ENCODE measurements at regions not wholly inside any gene's neighbourhood (a gene's known extent, or its start where the extent isn't known, plus 50 kb on each side); places are given as distances from the start of the nearest gene placed in this dataset.

DNA sequence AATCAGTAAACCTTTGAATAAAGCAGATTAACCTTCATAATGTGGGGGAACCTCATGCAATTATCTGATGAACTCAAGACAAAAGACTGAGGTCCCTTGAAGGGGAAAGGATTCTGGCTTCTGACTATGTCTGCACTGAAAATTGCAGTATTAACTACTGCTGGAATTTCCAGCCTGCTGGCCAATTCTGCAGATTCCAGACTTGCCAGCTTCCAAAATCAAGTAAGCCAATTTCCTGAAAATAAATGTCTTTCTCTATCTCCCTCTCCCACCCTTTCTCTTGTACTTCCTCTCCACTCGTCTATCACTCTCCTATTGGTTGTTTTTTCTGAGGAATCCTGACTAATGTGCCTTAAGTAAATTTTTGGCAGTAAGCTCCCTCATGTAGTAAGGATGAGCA is 1479.9 kb upstream of the PRR20A start:
- TF ChIP-seq, protein P1, sequence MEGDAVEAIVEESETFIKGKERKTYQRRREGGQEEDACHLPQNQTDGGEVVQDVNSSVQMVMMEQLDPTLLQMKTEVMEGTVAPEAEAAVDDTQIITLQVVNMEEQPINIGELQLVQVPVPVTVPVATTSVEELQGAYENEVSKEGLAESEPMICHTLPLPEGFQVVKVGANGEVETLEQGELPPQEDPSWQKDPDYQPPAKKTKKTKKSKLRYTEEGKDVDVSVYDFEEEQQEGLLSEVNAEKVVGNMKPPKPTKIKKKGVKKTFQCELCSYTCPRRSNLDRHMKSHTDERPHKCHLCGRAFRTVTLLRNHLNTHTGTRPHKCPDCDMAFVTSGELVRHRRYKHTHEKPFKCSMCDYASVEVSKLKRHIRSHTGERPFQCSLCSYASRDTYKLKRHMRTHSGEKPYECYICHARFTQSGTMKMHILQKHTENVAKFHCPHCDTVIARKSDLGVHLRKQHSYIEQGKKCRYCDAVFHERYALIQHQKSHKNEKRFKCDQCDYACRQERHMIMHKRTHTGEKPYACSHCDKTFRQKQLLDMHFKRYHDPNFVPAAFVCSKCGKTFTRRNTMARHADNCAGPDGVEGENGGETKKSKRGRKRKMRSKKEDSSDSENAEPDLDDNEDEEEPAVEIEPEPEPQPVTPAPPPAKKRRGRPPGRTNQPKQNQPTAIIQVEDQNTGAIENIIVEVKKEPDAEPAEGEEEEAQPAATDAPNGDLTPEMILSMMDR (conservative IDR thresholded peaks at IDR 0.05; ENCODE audit: control insufficient read depth, insufficient read depth, low read depth, low read length) = no peak
- DNase-seq (ENCODE audit: low read depth) = no peak
- no peak overlapping the region for H3K4me3 ChIP-seq (ENCODE audit: control insufficient read depth, low read depth, low read length)

- TF ChIP-seq, protein P1 (conservative IDR thresholded peaks at IDR 0.05; ENCODE audit: control insufficient read depth, insufficient read depth, low read depth, low read length) = no peak
- DNase-seq (ENCODE audit: low read depth) = no peak
- no peak overlapping the region for H3K4me3 ChIP-seq (ENCODE audit: control insufficient read depth, low read depth, low read length)
Observed at GRCh38 chr13:55661505-55661904, 1479.2 kb upstream of the PRR20A start.

DNA sequence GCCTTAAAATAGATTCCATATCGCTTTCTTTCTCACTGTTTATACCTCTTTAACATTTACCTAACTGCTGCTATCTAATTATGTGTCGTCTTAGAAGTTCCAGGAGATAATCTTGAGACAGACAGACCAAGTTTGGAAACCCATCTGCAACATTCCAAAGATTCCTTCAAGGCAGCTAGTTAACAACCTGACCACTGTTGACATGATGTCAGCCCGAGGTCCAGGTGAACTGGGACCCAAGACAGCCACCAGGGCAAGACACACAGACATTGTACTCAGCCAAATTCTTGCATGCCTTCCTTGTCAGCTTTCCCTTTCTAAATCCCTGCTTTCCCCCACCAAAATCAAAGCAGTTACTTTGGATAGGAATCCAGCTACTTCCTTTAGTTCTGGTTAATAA is 1476.5 kb upstream of the PRR20A start:
- TF ChIP-seq, protein P1 (conservative IDR thresholded peaks at IDR 0.05; ENCODE audit: control insufficient read depth, insufficient read depth, low read depth, low read length) = no peak
- H3K4me3 ChIP-seq (ENCODE audit: control insufficient read depth, low read depth, low read length) = no peak overlapping the region
- no peak for DNase-seq (ENCODE audit: low read depth)

DNA sequence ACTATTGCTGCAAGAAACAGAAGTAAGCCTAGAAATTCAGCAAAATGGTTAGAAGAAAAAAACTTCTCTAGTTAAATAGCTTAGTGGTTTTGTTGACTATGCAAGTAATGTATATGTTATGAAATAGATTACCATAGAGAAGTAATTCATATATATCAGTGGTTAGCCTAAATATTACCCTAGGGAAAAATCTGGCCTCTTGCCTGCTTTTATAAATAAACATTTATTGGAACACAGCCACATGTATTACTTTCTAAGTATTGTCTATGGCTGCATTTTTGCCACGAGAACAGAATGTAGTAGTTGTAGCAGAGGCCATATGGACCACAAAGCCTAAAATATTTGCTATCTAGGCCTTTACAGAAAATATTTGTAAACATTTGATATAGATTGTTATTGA is 1471.7 kb upstream of the PRR20A start:
- no peak for DNase-seq (ENCODE audit: low read depth)
- no peak overlapping the region for H3K4me3 ChIP-seq (ENCODE audit: control insufficient read depth, low read depth, low read length)
- TF ChIP-seq, protein P1 (conservative IDR thresholded peaks at IDR 0.05; ENCODE audit: control insufficient read depth, insufficient read depth, low read depth, low read length) = no peak

- TF ChIP-seq, protein P1 (conservative IDR thresholded peaks at IDR 0.05; ENCODE audit: control insufficient read depth, insufficient read depth, low read depth, low read length) = no peak
- DNase-seq (ENCODE audit: low read depth) = no peak
- no peak overlapping the region for H3K4me3 ChIP-seq (ENCODE audit: control insufficient read depth, low read depth, low read length)
Observed at GRCh38 chr13:55673910-55674309, 1466.8 kb upstream of the PRR20A start.

GRCh38 chr13:55682776-55683175 is 1457.9 kb upstream of the PRR20A start:
- TF ChIP-seq, protein P1 (conservative IDR thresholded peaks at IDR 0.05; ENCODE audit: control insufficient read depth, insufficient read depth, low read depth, low read length) = no peak
- DNase-seq (ENCODE audit: low read depth) = no peak
- H3K4me3 ChIP-seq (ENCODE audit: control insufficient read depth, low read depth, low read length) = no peak overlapping the region

GRCh38 chr13:55705526-55705925 is 1435.2 kb upstream of the PRR20A start:
- TF ChIP-seq, protein P1 (conservative IDR thresholded peaks at IDR 0.05; ENCODE audit: control insufficient read depth, insufficient read depth, low read depth, low read length) = no peak
- DNase-seq (ENCODE audit: low read depth) = no peak
- H3K4me3 ChIP-seq (ENCODE audit: control insufficient read depth, low read depth, low read length) = no peak overlapping the region

All from fibroblast of mammary gland (primary cell).